Activated naive CD8-positive, alpha-beta T cell treated with anti-CD3 and anti-CD28 coated beads for 36 hours (primary cell): ENCODE measurements at regions not wholly inside any gene's neighbourhood (a gene's known extent, or its start where the extent isn't known, plus 50 kb on each side); places are given as distances from the start of the nearest gene placed in this dataset.
"Not testable (repeated sequence)": the region's sequence is repeated elsewhere in the genome, so short reads cannot be mapped to it uniquely, and the experiment has no call there.

Experiments used
- DNase-seq: peaks from one replicate; pipeline ENCODE4 v3.0.0; 2021
- H3K27ac Mint-ChIP-seq: one replicate; pipeline ENCODE4 v1.8.0; 2022; ENCODE audit warnings: mild to moderate bottlenecking, moderate library complexity, mixed read lengths
- H3K27me3 Mint-ChIP-seq: one replicate; pipeline ENCODE4 v1.8.0; 2022; ENCODE audit warnings: mild to moderate bottlenecking, mixed read lengths
- H3K36me3 Mint-ChIP-seq: one replicate; pipeline ENCODE4 v1.8.0; 2021; ENCODE audit warnings: mild to moderate bottlenecking, mixed read lengths
- H3K4me1 Mint-ChIP-seq: one replicate; pipeline ENCODE4 v1.8.0; 2021; ENCODE audit warnings: mixed read lengths
- H3K4me3 Mint-ChIP-seq: one replicate; pipeline ENCODE4 v1.8.0; 2022; ENCODE audit warnings: mild to moderate bottlenecking, moderate library complexity, mixed read lengths
- H3K9me3 Mint-ChIP-seq: one replicate; pipeline ENCODE4 v1.8.0; 2022; ENCODE audit warnings: mixed read lengths

DNA sequence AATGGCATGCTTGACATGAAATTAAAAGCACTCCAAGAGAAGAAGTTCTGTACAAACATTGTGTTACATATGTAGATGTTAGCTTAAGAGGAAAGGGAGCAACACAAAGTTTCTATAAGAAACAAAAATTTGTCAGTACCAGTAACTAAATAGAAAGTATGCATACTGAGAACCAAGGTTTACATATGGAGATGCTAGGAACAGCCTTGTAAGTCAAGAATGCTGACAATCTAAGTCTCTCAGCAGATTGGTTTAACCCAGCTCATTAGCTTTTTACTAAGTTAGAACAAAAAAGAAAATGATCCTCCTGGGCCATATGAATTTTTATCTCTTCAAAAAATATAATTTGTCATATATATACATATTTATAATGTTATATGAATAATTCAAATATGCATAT lies 2022.1 kb upstream of the ACO1 start:
- DNase-seq, result no peak
- H3K27ac Mint-ChIP-seq, result no peak overlapping the region
- no peaks in the 10 kb centered on the region for H3K9me3 Mint-ChIP-seq
- no peaks in the 10 kb centered on the region for H3K4me1 Mint-ChIP-seq
- H3K36me3 Mint-ChIP-seq, result no peaks in the 10 kb centered on the region
- H3K27me3 Mint-ChIP-seq, result no peaks in the 10 kb centered on the region
- H3K4me3 Mint-ChIP-seq, result no peak overlapping the region

DNA sequence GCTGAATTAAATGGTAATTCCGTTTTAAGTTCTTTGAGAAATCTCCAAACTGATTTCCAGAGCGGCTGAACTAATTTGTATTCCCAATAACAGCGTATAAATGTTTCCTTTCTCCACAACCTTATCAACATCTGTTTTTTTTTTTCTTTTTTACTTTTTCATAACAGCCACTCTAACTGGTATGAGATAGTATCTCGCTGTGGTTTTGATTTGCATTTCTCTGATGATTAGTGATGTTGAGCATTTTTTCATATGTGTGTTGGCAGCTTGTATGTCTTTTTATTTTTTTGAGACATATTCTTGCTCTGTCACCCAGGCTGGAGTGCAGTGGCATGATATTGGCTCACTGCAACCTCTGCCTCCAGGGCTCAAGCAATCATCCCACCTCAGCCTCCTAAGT lies 2018.3 kb upstream of the ACO1 start:
- not testable (repeated sequence) for H3K36me3 Mint-ChIP-seq

DNA sequence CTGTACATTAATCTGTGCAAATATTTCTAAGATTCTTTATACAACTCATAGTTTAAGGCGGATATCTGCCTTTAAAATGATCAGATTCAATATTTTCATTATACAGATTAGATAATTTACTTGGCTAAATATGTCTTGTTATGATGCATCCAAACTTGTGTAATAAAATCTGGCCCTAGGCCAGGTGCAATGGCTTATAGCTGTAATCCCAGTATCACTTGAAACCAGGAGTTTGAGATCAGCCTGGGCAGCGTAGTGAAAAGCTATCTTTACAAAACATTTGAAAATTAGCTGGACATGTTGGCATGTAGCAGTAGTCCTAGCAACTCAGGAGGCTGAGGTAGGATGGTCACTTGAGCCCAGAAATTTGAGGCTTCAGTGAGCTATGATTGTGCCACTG lies 2002.2 kb upstream of the ACO1 start:
- Mint-ChIP-seq H3K4me3 (no peak overlapping the region), H3K36me3 (no peaks in the 10 kb centered on the region), H3K27ac (no peak overlapping the region), H3K9me3 (peaks cover 2% of the 10 kb centered on the region), H3K4me1 (no peaks in the 10 kb centered on the region), H3K27me3 (no peaks in the 10 kb centered on the region)
- DNase-seq, result no peak

More for the DNA sequence above, 2018.3 kb upstream of the ACO1 start:
- H3K27ac Mint-ChIP-seq, H3K4me1 Mint-ChIP-seq, H3K9me3 Mint-ChIP-seq, H3K27me3 Mint-ChIP-seq, H3K4me3 Mint-ChIP-seq, DNase-seq: not testable (repeated sequence)

DNA sequence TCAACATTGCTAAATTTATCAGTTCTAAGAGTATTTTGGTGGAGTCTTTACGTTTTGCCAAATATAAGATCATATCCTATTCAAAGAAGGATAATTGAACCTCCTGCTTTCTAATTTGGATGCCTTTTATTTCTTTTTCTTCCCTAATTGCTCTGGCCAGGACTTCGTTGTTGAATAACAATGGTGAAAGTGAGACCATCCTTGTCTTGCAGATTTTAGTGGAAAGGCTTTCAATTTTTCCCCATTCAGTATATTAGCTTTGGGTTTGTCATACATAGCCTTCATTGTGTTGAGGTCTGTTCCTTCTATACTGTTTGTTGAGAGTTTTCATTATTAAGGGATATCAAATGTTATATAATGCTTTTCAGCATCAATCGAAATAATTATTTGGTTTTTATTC lies 1974.2 kb upstream of the ACO1 start:
- no peak for DNase-seq
- peaks cover 21% of the 10 kb centered on the region for H3K9me3 Mint-ChIP-seq
- H3K36me3 Mint-ChIP-seq, result no peaks in the 10 kb centered on the region
- no peak overlapping the region for H3K4me3 Mint-ChIP-seq
- no peaks in the 10 kb centered on the region for H3K4me1 Mint-ChIP-seq
- no peaks in the 10 kb centered on the region for H3K27me3 Mint-ChIP-seq
- H3K27ac Mint-ChIP-seq, result no peak overlapping the region

DNA sequence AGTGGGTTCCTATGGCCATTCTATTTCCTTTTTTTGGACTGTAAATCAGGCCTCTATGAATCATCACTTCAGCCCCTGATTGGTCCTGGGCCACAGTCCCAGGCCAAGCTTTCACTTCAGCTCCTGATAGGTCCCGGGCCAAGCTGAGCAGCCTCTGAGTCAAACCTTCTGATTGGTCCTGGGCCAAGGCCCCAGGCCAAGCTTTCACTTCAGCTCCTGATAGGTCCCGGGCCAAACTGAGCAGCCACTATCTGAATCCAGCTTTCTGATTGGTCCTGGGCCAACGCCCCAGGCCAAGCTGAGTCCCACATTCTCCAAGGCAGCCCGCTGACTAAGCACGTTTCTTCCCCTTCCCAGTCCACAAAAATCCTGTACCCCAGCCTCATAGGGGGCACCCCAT lies 1972.9 kb upstream of the ACO1 start:
- Mint-ChIP-seq H3K27me3 (no peaks in the 10 kb centered on the region), H3K9me3 (peaks cover 21% of the 10 kb centered on the region), H3K4me1 (no peaks in the 10 kb centered on the region), H3K4me3 (no peak overlapping the region), H3K27ac (no peak overlapping the region), H3K36me3 (no peaks in the 10 kb centered on the region)
- DNase-seq, result no peak

DNA sequence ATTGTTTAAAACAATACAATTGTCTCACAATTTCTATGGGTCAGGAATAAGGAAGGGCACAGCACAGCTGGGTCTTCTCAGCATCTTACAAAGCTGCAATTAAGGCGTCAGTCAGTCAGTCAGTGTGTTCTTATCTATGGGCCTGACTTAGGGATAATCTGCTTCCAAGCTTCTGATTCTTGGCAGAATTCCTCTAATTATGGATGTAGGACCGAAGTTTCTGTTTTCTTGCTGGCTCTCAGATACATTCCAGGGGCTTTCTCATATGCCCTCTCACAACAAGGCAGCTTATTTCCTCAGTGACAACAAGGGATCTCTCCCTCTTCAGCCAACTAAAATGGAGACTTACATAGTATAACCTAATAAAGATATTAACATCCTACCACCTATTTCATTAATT lies 1925.3 kb upstream of the ACO1 start:
- Mint-ChIP-seq H3K4me3 (no peak overlapping the region), H3K27me3 (no peaks in the 10 kb centered on the region)

DNA sequence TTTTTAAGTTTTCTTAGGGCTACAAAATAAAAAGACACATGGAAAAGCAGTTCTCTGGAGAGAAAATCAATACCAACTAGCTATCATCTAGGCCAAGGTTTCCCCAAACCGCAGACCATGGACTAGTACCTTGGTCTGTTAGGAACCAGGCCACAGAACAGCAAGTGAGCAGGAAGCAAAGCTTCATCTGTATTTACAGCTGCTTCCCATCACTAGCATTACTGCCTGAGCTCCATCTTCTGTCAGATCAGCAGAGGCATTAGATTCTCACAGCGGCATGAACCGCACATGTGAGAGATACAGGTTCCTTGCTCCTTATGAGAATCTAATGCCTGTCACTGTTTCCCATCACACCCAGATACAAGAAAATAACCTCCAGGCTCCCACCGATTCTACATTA lies 1907.6 kb upstream of the ACO1 start:
- no peak for DNase-seq
- H3K36me3 Mint-ChIP-seq, result no peaks in the 10 kb centered on the region
- no peak overlapping the region for H3K27ac Mint-ChIP-seq
- no peak overlapping the region for H3K4me3 Mint-ChIP-seq
- H3K9me3 Mint-ChIP-seq, result no peaks in the 10 kb centered on the region
- no peaks in the 10 kb centered on the region for H3K4me1 Mint-ChIP-seq
- no peaks in the 10 kb centered on the region for H3K27me3 Mint-ChIP-seq

More for the DNA sequence above, 1925.3 kb upstream of the ACO1 start:
- Mint-ChIP-seq H3K4me1 (no peaks in the 10 kb centered on the region), H3K27ac (no peak overlapping the region), H3K9me3 (no peaks in the 10 kb centered on the region), H3K36me3 (no peaks in the 10 kb centered on the region)
- no peak for DNase-seq

DNA sequence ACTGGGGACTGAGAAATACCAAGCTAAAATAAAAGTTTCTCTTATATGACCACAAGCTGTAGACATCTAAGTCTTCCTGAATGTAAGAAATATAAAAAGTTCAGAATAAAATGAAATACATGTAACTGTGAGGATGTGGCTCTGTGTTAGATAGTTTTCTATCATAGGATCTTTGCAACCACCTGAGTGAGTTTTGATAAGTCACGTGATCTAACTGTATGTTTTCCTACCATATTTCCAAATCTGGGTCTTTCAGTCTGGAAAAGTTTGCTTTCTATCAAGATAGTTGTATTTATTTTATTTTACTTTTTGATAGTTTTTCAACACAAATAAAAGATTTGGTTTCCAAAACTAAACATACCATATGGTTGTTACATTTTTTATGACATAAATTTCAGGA lies 1905.8 kb upstream of the ACO1 start:
- Mint-ChIP-seq H3K36me3 (no peaks in the 10 kb centered on the region), H3K27me3 (no peaks in the 10 kb centered on the region), H3K27ac (no peak overlapping the region), H3K9me3 (peaks cover 6% of the 10 kb centered on the region), H3K4me3 (no peak overlapping the region), H3K4me1 (no peaks in the 10 kb centered on the region)
- DNase-seq, result no peak

DNA sequence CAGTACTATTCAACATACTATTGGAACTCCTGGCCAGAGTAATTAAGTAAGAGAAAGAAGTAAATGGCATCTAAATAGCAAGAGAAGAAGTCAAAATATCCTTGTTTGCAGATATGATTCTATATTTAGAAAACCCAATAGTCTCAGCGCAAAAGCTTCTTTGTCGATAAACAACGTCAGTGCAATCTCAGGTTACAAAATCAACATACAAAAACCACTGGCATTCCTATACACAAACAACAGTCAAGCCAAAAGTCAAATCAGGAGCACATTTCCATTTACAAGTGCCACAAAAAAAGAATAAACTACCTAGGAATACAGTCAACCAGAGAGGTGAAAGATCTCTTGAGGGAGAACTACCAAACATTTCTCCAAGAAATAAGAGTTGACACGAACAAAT lies 1901.9 kb upstream of the ACO1 start:
- H3K27ac Mint-ChIP-seq, result no peak overlapping the region
- H3K27me3 Mint-ChIP-seq, result no peaks in the 10 kb centered on the region
- peaks cover 6% of the 10 kb centered on the region for H3K9me3 Mint-ChIP-seq
- no peak overlapping the region for H3K4me3 Mint-ChIP-seq
- no peaks in the 10 kb centered on the region for H3K36me3 Mint-ChIP-seq
- no peak for DNase-seq
- H3K4me1 Mint-ChIP-seq, result no peaks in the 10 kb centered on the region

DNA sequence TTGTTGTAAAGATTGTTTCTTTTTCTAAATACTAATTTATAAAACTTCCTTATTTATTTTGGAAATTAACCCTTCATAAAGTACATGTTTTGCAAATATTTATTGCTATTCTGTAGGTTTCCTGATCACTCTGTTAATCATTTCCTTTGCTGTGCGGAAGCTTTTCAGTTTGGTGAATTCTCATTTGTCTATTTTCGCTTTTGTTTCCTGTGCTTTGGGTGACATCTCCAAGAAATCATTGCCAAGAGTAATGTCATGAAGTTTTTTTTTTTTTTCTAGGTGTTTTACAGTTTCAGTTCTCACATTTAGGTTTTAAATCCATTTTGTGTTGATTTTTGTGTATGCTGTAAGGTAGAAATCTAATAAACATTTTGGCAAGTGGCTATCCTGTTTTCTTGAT lies 1899.8 kb upstream of the ACO1 start:
- Mint-ChIP-seq H3K36me3 (no peaks in the 10 kb centered on the region), H3K27me3 (no peaks in the 10 kb centered on the region), H3K27ac (no peak overlapping the region), H3K9me3 (peaks cover 6% of the 10 kb centered on the region), H3K4me1 (no peaks in the 10 kb centered on the region), H3K4me3 (no peak overlapping the region)
- DNase-seq, result no peak

DNA sequence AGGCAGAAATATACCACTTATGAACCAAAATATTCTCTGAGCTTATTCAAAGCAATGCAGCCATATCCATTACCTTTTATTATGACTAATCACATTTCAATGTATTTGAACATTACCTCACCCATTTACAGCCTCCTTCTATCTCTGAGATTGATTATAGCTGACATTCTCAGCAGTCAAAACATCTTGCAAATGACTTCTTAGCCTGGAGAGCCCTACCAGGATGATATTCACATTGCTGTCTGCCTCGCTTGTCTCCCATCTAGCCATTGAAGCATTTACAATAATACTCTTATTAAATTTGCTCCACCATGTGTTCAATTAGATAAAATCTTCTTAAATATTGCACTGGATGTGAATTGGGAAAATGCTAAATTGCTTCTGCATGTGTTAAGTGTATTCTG lies 1879.9 kb upstream of the ACO1 start:
- Mint-ChIP-seq H3K27ac (no peak overlapping the region), H3K36me3 (no peaks in the 10 kb centered on the region), H3K4me1 (no peaks in the 10 kb centered on the region), H3K9me3 (no peaks in the 10 kb centered on the region), H3K4me3 (no peak overlapping the region), H3K27me3 (no peaks in the 10 kb centered on the region)
- no peak for DNase-seq

DNA sequence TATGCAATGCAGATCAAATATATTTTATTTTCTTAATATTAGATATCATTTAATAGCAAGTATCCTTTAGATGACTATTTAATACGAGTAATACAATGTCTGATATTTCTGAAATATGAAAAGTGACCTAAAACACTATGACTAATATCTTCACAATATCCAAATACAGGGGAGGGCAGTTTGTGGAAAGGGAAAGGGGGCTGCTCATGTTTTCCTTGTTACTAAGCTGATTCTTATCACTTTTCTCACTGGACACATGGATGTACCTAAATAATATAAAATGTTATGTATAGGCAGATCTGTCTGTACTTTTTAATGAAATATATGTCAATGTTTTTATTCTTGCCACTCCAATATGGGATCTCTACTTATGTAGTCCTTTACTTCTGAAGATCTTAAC lies 1879.1 kb upstream of the ACO1 start:
- no peak for DNase-seq
- Mint-ChIP-seq H3K36me3 (no peaks in the 10 kb centered on the region), H3K27me3 (no peaks in the 10 kb centered on the region), H3K9me3 (no peaks in the 10 kb centered on the region), H3K4me1 (no peaks in the 10 kb centered on the region), H3K27ac (no peak overlapping the region), H3K4me3 (no peak overlapping the region)

DNA sequence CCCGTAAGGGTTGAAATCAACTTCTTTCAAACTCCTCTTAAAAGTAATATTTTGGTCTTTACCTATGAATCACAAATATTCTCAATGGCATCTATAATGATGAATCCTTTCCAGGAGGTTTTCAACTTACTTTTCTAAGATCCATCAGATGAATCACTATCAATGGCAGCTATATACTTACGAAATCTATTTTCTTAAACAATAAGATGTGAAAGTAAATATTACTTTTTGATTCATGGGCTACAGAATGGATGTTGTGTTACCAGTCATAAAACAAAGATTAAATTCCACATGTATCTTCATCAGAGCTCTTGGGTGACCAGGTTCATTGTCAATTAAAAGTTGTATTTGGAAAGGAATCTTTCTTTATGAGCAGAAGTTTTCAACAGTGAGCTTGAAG lies 1877.7 kb upstream of the ACO1 start:
- no peak for DNase-seq
- Mint-ChIP-seq H3K27me3 (no peaks in the 10 kb centered on the region), H3K27ac (no peak overlapping the region), H3K4me3 (no peak overlapping the region), H3K4me1 (no peaks in the 10 kb centered on the region), H3K36me3 (no peaks in the 10 kb centered on the region), H3K9me3 (no peaks in the 10 kb centered on the region)

DNA sequence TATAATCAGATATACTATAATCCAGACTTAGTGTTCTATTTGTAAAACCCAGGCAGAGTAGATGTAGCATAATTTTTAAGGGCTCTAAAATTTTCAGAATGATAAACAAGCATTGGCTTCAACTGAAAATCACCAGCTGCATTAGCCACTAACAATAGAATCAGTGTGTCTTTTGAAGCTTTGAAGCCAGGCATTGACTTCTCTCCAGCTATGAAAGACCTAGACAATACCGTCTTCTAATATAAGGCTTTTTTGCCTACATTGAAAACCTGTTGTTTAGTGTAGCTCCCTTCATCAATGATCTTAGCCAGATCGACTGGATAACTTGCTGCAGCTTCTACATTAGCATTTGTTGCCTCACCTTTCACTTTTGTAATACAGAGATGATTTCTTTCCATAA lies 1877.3 kb upstream of the ACO1 start:
- Mint-ChIP-seq H3K4me1 (no peaks in the 10 kb centered on the region), H3K36me3 (no peaks in the 10 kb centered on the region), H3K27ac (no peak overlapping the region), H3K4me3 (no peak overlapping the region), H3K27me3 (no peaks in the 10 kb centered on the region), H3K9me3 (no peaks in the 10 kb centered on the region)
- no peak for DNase-seq

DNA sequence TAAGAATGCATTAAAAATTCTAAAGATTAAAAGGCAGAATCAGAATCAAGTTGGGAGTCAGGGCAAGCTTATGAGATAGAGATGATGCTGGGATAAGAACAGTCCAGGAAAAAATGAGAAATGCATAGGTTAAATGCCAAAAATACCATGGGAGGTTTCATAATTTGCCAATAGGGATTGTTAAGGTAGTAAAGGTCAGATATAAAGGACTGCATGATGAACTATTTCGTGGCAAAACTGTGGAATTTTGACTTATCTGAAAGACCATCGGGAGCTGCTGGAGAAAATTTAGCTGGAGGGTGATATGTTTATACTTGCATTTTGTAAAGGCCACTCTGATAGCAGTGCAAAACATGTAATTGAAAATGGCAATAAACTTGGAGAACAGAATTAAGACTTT lies 1872.8 kb upstream of the ACO1 start:
- H3K4me3 Mint-ChIP-seq, result no peak overlapping the region
- DNase-seq, result no peak
- peaks cover 2% of the 10 kb centered on the region for H3K9me3 Mint-ChIP-seq
- no peak overlapping the region for H3K27ac Mint-ChIP-seq
- no peaks in the 10 kb centered on the region for H3K27me3 Mint-ChIP-seq
- H3K4me1 Mint-ChIP-seq, result no peaks in the 10 kb centered on the region
- no peaks in the 10 kb centered on the region for H3K36me3 Mint-ChIP-seq

DNA sequence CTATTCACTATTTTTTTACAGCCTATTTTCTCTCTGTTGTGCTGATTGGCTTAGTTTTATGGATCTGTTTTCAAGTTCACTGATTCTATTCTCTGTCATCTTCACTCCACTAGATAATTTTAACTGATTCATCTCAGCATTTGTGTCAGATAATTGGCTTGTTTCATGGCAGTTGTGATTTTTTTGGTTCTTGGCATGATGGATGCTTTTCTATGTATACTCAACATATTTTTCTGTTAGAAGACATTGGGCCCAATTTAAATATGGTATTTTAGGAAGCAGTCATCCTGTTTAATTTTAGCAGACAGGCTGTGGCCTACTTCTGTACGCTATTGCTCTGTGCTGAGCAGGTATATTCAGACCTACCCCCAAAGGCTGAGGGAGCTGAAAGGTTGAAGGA lies 1865.3 kb upstream of the ACO1 start:
- Mint-ChIP-seq H3K27me3 (no peaks in the 10 kb centered on the region), H3K36me3 (no peaks in the 10 kb centered on the region), H3K27ac (no peak overlapping the region), H3K9me3 (peaks cover 1% of the 10 kb centered on the region), H3K4me1 (no peaks in the 10 kb centered on the region), H3K4me3 (no peak overlapping the region)
- DNase-seq, result no peak

DNA sequence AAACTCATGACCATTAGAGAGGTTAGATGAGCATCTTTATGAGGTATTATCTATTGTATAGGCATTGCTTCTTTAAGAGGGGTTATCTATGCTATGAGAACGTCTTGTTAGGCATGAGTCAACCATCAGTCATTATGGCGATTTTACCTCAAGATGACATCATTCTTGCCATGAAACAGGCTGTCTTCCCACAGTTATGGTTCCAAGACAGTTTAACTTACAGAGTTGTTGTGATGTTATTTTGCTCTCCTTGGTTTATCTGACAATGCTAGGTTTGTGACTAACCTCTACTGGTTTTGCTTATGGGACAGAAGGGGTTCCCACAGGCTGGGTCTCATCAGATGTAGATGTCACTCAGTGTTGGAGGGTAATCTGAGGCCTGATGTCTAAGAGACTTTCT lies 1864.7 kb upstream of the ACO1 start:
- no peak for DNase-seq
- no peaks in the 10 kb centered on the region for H3K27me3 Mint-ChIP-seq

More for the DNA sequence above, 1864.7 kb upstream of the ACO1 start:
- Mint-ChIP-seq H3K36me3 (no peaks in the 10 kb centered on the region), H3K9me3 (peaks cover 1% of the 10 kb centered on the region), H3K4me3 (no peak overlapping the region), H3K27ac (no peak overlapping the region), H3K4me1 (no peaks in the 10 kb centered on the region)
